ENCODE measurements at regions not wholly inside any gene's neighbourhood (a gene's known extent, or its start where the extent isn't known, plus 50 kb on each side); places are given as distances from the start of the nearest gene placed in this dataset.
A peak's percentile ranks its signal among the peaks of the same experiment; 100 is the strongest.

DNA sequence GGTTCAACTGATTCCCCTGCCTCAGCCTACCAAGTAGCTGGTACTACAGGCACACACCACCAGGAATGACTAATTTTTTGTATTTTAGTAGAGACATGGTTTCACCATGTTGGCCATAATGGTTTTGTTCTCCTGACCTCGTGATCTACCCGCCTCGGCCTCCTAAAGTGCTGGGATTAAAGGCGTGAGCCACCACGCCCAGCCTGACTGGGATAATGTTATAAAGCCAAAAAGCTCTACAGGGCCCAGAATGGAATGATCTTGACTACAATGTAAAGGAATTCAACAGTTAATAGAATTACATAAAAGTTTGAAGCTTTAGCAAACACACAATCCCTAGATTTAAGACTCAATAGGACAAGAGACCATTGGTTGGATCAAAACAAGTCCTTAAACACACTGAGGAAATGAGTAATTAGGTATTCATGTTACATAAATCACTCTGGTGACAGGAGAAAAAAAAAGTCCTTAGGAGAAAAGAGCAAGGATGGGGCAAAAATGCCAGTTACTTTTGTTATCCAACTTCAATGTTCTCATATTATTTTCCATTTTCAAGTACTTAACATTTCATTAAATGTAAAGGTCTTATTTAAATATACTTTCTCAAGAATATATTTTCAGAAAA, 504.9 kb downstream of the TSPY10 start:
- Histone ChIP-seq H3K27ac (ENCODE audit: poor library complexity, severe bottlenecking) (peak overlapping the region; percentile 84), H3K4me3 (ENCODE audit: severe bottlenecking) (no peak overlapping the region), H3K9me3 (ENCODE audit: severe bottlenecking) (no peaks in the 10 kb centered on the region), H3K4me1 (ENCODE audit: insufficient read depth, poor library complexity, severe bottlenecking) (peaks cover 24% of the 10 kb centered on the region), H3K36me3 (ENCODE audit: low read depth) (no peaks in the 10 kb centered on the region), H3K27me3 (ENCODE audit: insufficient read depth, poor library complexity, severe bottlenecking) (no peaks in the 10 kb centered on the region)
- DNase-seq (ENCODE audit: low spot score) (no peak), ATAC-seq (ENCODE audit: low read depth) (peak; percentile 94)
- TF ChIP-seq, protein P1, sequence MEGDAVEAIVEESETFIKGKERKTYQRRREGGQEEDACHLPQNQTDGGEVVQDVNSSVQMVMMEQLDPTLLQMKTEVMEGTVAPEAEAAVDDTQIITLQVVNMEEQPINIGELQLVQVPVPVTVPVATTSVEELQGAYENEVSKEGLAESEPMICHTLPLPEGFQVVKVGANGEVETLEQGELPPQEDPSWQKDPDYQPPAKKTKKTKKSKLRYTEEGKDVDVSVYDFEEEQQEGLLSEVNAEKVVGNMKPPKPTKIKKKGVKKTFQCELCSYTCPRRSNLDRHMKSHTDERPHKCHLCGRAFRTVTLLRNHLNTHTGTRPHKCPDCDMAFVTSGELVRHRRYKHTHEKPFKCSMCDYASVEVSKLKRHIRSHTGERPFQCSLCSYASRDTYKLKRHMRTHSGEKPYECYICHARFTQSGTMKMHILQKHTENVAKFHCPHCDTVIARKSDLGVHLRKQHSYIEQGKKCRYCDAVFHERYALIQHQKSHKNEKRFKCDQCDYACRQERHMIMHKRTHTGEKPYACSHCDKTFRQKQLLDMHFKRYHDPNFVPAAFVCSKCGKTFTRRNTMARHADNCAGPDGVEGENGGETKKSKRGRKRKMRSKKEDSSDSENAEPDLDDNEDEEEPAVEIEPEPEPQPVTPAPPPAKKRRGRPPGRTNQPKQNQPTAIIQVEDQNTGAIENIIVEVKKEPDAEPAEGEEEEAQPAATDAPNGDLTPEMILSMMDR (IDR thresholded peaks at IDR 0.05; ENCODE audit: poor library complexity, severe bottlenecking) = no peak

GRCh38 chrY:10035136-10035535, 507.5 kb downstream of the TSPY10 start:
- no peak overlapping the region for H3K4me3 ChIP-seq (ENCODE audit: severe bottlenecking)
- peaks cover 19% of the 10 kb centered on the region for H3K4me1 ChIP-seq (ENCODE audit: insufficient read depth, poor library complexity, severe bottlenecking)
- ATAC-seq (ENCODE audit: low read depth) (no peak), DNase-seq (ENCODE audit: low spot score) (no peak)
- TF ChIP-seq, protein P1 (IDR thresholded peaks at IDR 0.05; ENCODE audit: poor library complexity, severe bottlenecking) = no peak
- no peaks in the 10 kb centered on the region for H3K36me3 ChIP-seq (ENCODE audit: low read depth)
- H3K27me3 ChIP-seq (ENCODE audit: insufficient read depth, poor library complexity, severe bottlenecking) = no peaks in the 10 kb centered on the region
- H3K27ac ChIP-seq (ENCODE audit: poor library complexity, severe bottlenecking) = no peak overlapping the region
- H3K9me3 ChIP-seq (ENCODE audit: severe bottlenecking) = no peaks in the 10 kb centered on the region

- Histone ChIP-seq H3K4me3 (ENCODE audit: severe bottlenecking) (no peak overlapping the region), H3K36me3 (ENCODE audit: low read depth) (no peaks in the 10 kb centered on the region), H3K27me3 (ENCODE audit: insufficient read depth, poor library complexity, severe bottlenecking) (no peaks in the 10 kb centered on the region), H3K4me1 (ENCODE audit: insufficient read depth, poor library complexity, severe bottlenecking) (no peaks in the 10 kb centered on the region), H3K27ac (ENCODE audit: poor library complexity, severe bottlenecking) (no peak overlapping the region), H3K9me3 (ENCODE audit: severe bottlenecking) (no peaks in the 10 kb centered on the region)
- DNase-seq (ENCODE audit: low spot score) (no peak), ATAC-seq (ENCODE audit: low read depth) (peak; percentile 64)
- TF ChIP-seq, protein P1 (IDR thresholded peaks at IDR 0.05; ENCODE audit: poor library complexity, severe bottlenecking) = no peak
Measured at GRCh38 chrY:10037856-10038255, 510.2 kb downstream of the TSPY10 start.
